Tibial nerve (tissue), 4 donors: ENCODE measurements at regions not wholly inside any gene's neighbourhood (a gene's known extent, or its start where the extent isn't known, plus 50 kb on each side); places are given as distances from the start of the nearest gene placed in this dataset.

Experiments
- DNase-seq, 2 donors: peaks; one replicate each; pipeline ENCODE4 v3.0.0-alpha.2; 2019; ENCODE audit warnings: low spot score in 2 of 2
- H3K27ac ChIP-seq, 4 donors: fragments of 200-600 bp; sonication (generic) in 3 of 4; one replicate each; pipeline ENCODE4 v1.5.1; 2017 to 2019; ENCODE audit warnings: mild to moderate bottlenecking in 1 of 4
- H3K27me3 ChIP-seq, 2 donors: fragments of 200-600 bp; sonication (generic) in 1 of 2; one replicate each; pipeline versions ENCODE4 v1.5.1 to v1.6.0; 2017 to 2019
- H3K36me3 ChIP-seq, 3 donors: fragments of 200-600 bp; sonication (generic); one replicate each; pipeline ENCODE4 v1.5.1; 2018 to 2019
- H3K4me1 ChIP-seq, 4 donors: fragments of 200-600 bp; sonication (generic) in 3 of 4; one replicate each; pipeline ENCODE4 v1.5.1; 2017 to 2019
- H3K4me3 ChIP-seq, 4 donors: fragments of 200-600 bp; sonication (generic) in 3 of 4; one replicate each; pipeline ENCODE4 v1.5.1; 2017 to 2019; ENCODE audit warnings: mild to moderate bottlenecking in 1 of 4, moderate library complexity in 1 of 4
- H3K9me3 ChIP-seq, 4 donors: fragments of 200-600 bp; sonication (generic) in 3 of 4; one replicate each; pipeline ENCODE4 v1.5.1; 2017 to 2019
- CTCF ChIP-seq, 5 experiments: fragments of 200-600 bp in 3 of 5; fragments of 450-650 bp in 2 of 5; sonication (generic) in 3 of 5; IDR thresholded peaks; one replicate each; pipeline ENCODE4 v1.5.1; 2016 to 2019; ENCODE audit warnings: antibody characterized with exemption in 5 of 5, mild to moderate bottlenecking in 3 of 5, moderate library complexity in 2 of 5
- EP300 ChIP-seq, 2 donors: sonication (generic); formaldehyde crosslinking; IDR thresholded peaks; one replicate each; pipeline ENCODE4 v1.6.1; 2017; ENCODE audit warnings: antibody characterized with exemption in 2 of 2, mild to moderate bottlenecking in 1 of 2
- POLR2A ChIP-seq, 2 donors: fragments of 450-650 bp; IDR thresholded peaks; one replicate each; pipeline ENCODE4 v1.6.1; 2017; ENCODE audit warnings: antibody characterized with exemption in 2 of 2, mild to moderate bottlenecking in 2 of 2, moderate library complexity in 2 of 2
- WGBS, 2 donors: methylation state at CpG; one replicate each; pipeline ENCODE4 v1.1.5; 2018; 5-methylcytosine and 5-hydroxymethylcytosine counted together

GRCh38 chr4:184937030-184937710, 81.1 kb upstream of the HELT start:
- no peaks in the 10 kb centered on the region for H3K27me3 ChIP-seq
- no peak for TF ChIP-seq EP300 (IDR thresholded peaks at IDR 0.05)
- TF ChIP-seq POLR2A (IDR thresholded peaks at IDR 0.05) = no peak
- no peak for TF ChIP-seq CTCF (IDR thresholded peaks at IDR 0.05)
- DNase-seq = no peak
- H3K9me3 ChIP-seq = no peaks in the 10 kb centered on the region
- no peak overlapping the region for H3K27ac ChIP-seq
- no peaks in the 10 kb centered on the region for H3K36me3 ChIP-seq
- no peak overlapping the region for H3K4me3 ChIP-seq
- 24 to 56% methylated on average over 1 of the region's 1 CpG for WGBS, 2 donors
- peaks cover 0 to 3% (median 0%) of the 10 kb centered on the region in 4 donors for H3K4me1 ChIP-seq

GRCh38 chr4:184937745-184938144, 80.5 kb upstream of the HELT start:
- Histone ChIP-seq H3K27me3 (no peaks in the 10 kb centered on the region), H3K4me1 (peaks cover 0 to 3% (median 0%) of the 10 kb centered on the region in 4 donors), H3K9me3 (no peaks in the 10 kb centered on the region), H3K36me3 (no peaks in the 10 kb centered on the region), H3K4me3 (no peak overlapping the region), H3K27ac (no peak overlapping the region)
- TF ChIP-seq POLR2A (IDR thresholded peaks at IDR 0.05) = no peak
- no peak for TF ChIP-seq EP300 (IDR thresholded peaks at IDR 0.05)
- no peak for TF ChIP-seq CTCF (IDR thresholded peaks at IDR 0.05)
- 37 to 39% methylated on average over 10 of the region's 10 CpGs for WGBS, 2 donors
- DNase-seq = no peak

GRCh38 chr4:184938871-184939270, 79.4 kb upstream of the HELT start:
- no peaks in the 10 kb centered on the region for H3K36me3 ChIP-seq
- H3K4me3 ChIP-seq = no peak overlapping the region
- H3K27me3 ChIP-seq = no peaks in the 10 kb centered on the region
- WGBS, 2 donors = 88 to 94% methylated on average over 7 of the region's 7 CpGs
- TF ChIP-seq CTCF (IDR thresholded peaks at IDR 0.05) (no peak), EP300 (IDR thresholded peaks at IDR 0.05) (no peak), POLR2A (IDR thresholded peaks at IDR 0.05) (no peak)
- DNase-seq = no peak
- H3K9me3 ChIP-seq = no peaks in the 10 kb centered on the region
- H3K4me1 ChIP-seq = peaks cover 0 to 3% (median 0%) of the 10 kb centered on the region in 4 donors
- H3K27ac ChIP-seq = no peak overlapping the region

- Histone ChIP-seq H3K9me3 (no peaks in the 10 kb centered on the region), H3K4me3 (no peak overlapping the region), H3K27ac (no peak overlapping the region), H3K36me3 (no peaks in the 10 kb centered on the region), H3K4me1 (peaks cover 0 to 3% (median 0%) of the 10 kb centered on the region in 4 donors), H3K27me3 (no peaks in the 10 kb centered on the region)
- no peak for DNase-seq
- no peak for TF ChIP-seq POLR2A (IDR thresholded peaks at IDR 0.05)
- TF ChIP-seq CTCF (IDR thresholded peaks at IDR 0.05) = no peak
- no peak for TF ChIP-seq EP300 (IDR thresholded peaks at IDR 0.05)
- WGBS, 2 donors = 76 to 77% methylated on average over 2 of the region's 2 CpGs
Observed at GRCh38 chr4:184939978-184940377, 78.3 kb upstream of the HELT start.

- Histone ChIP-seq H3K9me3 (no peaks in the 10 kb centered on the region), H3K27me3 (no peaks in the 10 kb centered on the region), H3K4me3 (no peak overlapping the region), H3K27ac (no peak overlapping the region), H3K4me1 (peaks cover 0 to 3% (median 0%) of the 10 kb centered on the region in 4 donors), H3K36me3 (no peaks in the 10 kb centered on the region)
- WGBS, 2 donors = 59 to 69% methylated on average over 8 of the region's 8 CpGs
- TF ChIP-seq EP300 (IDR thresholded peaks at IDR 0.05) = no peak
- no peak for TF ChIP-seq POLR2A (IDR thresholded peaks at IDR 0.05)
- no peak for TF ChIP-seq CTCF (IDR thresholded peaks at IDR 0.05)
- DNase-seq = no peak
Observed at GRCh38 chr4:184940500-184940899, 77.8 kb upstream of the HELT start.
